Type B pancreatic cell (in vitro differentiated cells): ENCODE measurements at regions not wholly inside any gene's neighbourhood (a gene's known extent, or its start where the extent isn't known, plus 50 kb on each side); places are given as distances from the start of the nearest gene placed in this dataset.

Experiments
- DNase-seq: peaks from one replicate; pipeline ENCODE4 v3.0.0; 2021; ENCODE audit warnings: mixed read lengths; ENCODE audit not compliant: unreplicated experiment; ENCODE audit errors: extremely low spot score
- H3K27ac Mint-ChIP-seq: 2 replicates; pipeline ENCODE4 v1.8.0; 2021; ENCODE audit warnings: mild to moderate bottlenecking, mixed read lengths
- H3K27me3 Mint-ChIP-seq: 2 replicates; pipeline ENCODE4 v1.8.0; 2021; ENCODE audit warnings: mixed read lengths
- H3K36me3 Mint-ChIP-seq: 2 replicates; pipeline ENCODE4 v1.8.0; 2021; ENCODE audit warnings: mixed read lengths
- H3K4me1 Mint-ChIP-seq: one replicate; pipeline ENCODE4 v1.8.0; 2021; ENCODE audit warnings: mixed read lengths; ENCODE audit not compliant: unreplicated experiment
- H3K4me3 Mint-ChIP-seq: 2 replicates; pipeline ENCODE4 v1.8.0; 2021; ENCODE audit warnings: mild to moderate bottlenecking, mixed read lengths
- H3K9me3 Mint-ChIP-seq: 2 replicates; pipeline ENCODE4 v1.8.0; 2021; ENCODE audit warnings: mixed read lengths
- TF ChIP-seq, protein P1 (sequence below): fragments of 200-600 bp; sonication (generic); conservative IDR thresholded peaks from 2 replicates; pipeline ENCODE4 v1.5.0; 2021; ENCODE audit warnings: antibody characterized with exemption, mild to moderate bottlenecking

DNA sequence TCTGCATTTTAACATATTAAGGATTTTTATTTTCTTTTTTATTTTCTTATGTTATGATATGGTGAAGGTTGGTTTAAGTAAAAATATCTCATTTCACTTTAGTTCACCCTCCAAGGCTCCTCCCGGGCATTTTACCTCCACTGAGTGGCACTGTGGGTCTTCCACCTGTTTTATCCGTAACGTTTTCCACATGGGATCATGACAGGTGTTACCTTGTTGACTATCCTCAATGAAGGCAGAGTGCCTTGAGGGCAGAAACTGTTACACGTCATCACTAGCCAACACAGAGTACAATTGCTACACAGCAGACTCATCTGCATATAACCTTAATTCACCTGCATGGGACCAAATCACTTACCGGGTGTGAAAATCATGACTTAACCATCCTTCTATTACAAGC, 105.8 kb downstream of the GEMIN8 start:
- H3K27ac Mint-ChIP-seq = no peak overlapping the region
- TF ChIP-seq, protein P1, sequence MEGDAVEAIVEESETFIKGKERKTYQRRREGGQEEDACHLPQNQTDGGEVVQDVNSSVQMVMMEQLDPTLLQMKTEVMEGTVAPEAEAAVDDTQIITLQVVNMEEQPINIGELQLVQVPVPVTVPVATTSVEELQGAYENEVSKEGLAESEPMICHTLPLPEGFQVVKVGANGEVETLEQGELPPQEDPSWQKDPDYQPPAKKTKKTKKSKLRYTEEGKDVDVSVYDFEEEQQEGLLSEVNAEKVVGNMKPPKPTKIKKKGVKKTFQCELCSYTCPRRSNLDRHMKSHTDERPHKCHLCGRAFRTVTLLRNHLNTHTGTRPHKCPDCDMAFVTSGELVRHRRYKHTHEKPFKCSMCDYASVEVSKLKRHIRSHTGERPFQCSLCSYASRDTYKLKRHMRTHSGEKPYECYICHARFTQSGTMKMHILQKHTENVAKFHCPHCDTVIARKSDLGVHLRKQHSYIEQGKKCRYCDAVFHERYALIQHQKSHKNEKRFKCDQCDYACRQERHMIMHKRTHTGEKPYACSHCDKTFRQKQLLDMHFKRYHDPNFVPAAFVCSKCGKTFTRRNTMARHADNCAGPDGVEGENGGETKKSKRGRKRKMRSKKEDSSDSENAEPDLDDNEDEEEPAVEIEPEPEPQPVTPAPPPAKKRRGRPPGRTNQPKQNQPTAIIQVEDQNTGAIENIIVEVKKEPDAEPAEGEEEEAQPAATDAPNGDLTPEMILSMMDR = no peak
- H3K9me3 Mint-ChIP-seq = no peaks in the 10 kb centered on the region
- no peaks in the 10 kb centered on the region for H3K36me3 Mint-ChIP-seq
- no peak for DNase-seq
- H3K4me1 Mint-ChIP-seq = no peaks in the 10 kb centered on the region
- H3K27me3 Mint-ChIP-seq = no peaks in the 10 kb centered on the region
- no peak overlapping the region for H3K4me3 Mint-ChIP-seq

DNA sequence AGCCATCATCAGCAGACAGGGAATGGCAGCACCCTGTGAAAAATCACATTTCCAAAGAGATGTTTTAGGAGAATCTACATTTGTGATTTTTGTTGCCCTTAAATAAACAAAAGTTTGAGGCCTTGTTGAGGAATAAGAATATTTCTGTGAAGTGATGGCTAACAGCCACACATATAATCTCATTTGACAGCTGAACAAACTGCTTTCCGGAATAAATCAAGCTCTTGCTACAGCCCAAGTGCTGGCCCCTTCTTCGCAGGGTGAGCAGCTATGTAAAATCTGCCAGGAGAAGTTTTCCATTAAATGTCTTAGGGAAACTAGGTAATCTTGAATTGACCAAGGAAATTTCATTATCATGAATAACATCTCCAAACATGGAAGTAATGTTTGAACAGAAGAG, 106.4 kb upstream of the GPM6B start:
- DNase-seq = no peak
- no peaks in the 10 kb centered on the region for H3K36me3 Mint-ChIP-seq
- TF ChIP-seq, protein P1 = no peak
- H3K4me1 Mint-ChIP-seq = no peaks in the 10 kb centered on the region
- H3K4me3 Mint-ChIP-seq = no peak overlapping the region
- no peaks in the 10 kb centered on the region for H3K9me3 Mint-ChIP-seq
- no peak overlapping the region for H3K27ac Mint-ChIP-seq
- H3K27me3 Mint-ChIP-seq = no peaks in the 10 kb centered on the region

DNA sequence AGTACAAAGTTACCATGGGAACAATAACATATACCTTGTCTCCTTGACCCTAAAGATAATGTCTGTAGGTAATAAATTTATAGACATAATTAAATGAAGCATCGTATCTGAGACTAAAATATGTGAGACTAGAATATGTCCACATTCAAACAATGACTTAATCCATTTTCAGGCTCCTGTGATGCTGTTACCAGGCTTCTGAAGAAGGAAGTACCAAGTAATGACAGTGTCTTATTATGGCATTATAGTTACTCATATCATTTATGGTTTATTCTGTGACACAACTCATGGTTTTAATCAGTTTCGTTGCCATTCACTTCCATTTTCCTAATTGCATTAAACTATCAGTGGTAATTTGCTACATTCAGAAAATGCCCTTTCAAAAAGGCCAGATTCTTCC, 100.6 kb upstream of the GPM6B start:
- H3K4me3 Mint-ChIP-seq = no peak overlapping the region
- no peaks in the 10 kb centered on the region for H3K27me3 Mint-ChIP-seq
- TF ChIP-seq, protein P1 = no peak
- no peak overlapping the region for H3K27ac Mint-ChIP-seq
- no peaks in the 10 kb centered on the region for H3K9me3 Mint-ChIP-seq
- no peaks in the 10 kb centered on the region for H3K36me3 Mint-ChIP-seq
- DNase-seq = no peak
- H3K4me1 Mint-ChIP-seq = no peaks in the 10 kb centered on the region

DNA sequence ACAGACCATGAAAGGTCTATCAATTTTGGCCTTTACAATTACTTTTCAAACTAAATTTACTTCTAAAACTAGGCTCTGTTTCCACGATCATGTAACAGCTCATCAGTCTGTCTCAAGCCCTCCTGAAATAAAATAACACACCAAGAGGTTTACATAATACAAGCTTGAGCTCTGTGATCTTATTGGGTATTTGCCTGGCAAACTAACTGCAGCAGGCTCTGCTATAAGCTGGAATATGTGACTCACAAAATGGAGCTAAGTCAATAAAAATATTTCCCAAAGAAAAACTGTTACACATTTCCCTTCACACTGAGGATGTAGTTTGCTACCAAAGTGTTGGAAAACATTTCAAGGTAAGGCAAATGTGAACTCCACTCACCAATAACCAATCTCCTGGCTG, 94.7 kb upstream of the GPM6B start:
- Mint-ChIP-seq H3K27ac (no peak overlapping the region), H3K4me1 (no peaks in the 10 kb centered on the region)
- DNase-seq = no peak

DNA sequence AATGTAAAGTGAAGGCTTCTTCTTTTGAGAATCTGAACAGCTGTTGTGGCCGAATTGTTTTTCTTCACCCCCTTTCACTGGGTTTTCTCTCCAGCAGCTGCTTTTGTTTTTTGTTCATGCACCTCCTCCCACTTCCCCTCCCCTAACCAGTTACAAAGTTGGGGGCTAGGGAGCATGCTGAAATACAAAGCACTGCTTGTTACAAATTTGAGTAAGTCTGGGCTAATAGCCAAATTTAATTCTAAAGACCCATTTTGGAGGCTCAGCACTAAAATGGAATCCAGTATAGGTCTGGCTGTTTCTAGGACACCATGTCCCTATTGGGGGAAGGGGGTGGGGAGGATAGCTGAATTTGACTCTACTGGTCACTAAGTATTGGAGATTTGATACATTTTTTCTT, 89.2 kb upstream of the GPM6B start:
- Mint-ChIP-seq H3K9me3 (no peaks in the 10 kb centered on the region), H3K4me1 (no peaks in the 10 kb centered on the region), H3K4me3 (no peak overlapping the region), H3K27me3 (no peaks in the 10 kb centered on the region), H3K27ac (no peak overlapping the region), H3K36me3 (no peaks in the 10 kb centered on the region)
- DNase-seq = no peak
- TF ChIP-seq, protein P1 = no peak

More for the DNA sequence above, 94.7 kb upstream of the GPM6B start:
- H3K9me3 Mint-ChIP-seq = no peaks in the 10 kb centered on the region
- no peaks in the 10 kb centered on the region for H3K27me3 Mint-ChIP-seq
- H3K36me3 Mint-ChIP-seq = no peaks in the 10 kb centered on the region
- H3K4me3 Mint-ChIP-seq = no peak overlapping the region
- TF ChIP-seq, protein P1 = no peak

DNA sequence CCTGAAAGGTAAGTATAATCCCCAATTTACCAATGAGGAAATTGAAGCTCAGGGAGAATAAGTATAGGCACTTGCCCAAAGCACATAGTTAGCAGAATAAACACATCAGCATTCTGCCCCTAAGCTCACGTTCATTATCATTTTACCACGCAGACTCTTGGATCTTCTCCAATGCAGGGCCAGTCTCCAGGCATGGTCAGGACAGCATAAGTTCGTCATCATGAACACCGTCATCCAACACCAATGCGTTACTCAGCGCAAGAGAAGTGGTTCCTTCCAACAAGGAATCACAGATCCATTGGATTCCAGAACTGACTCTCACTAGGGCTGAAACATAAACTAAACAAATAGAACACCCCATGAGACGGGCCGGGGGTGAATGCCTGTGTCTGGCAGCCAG, 86.5 kb upstream of the GPM6B start:
- Mint-ChIP-seq H3K27ac (no peak overlapping the region), H3K9me3 (no peaks in the 10 kb centered on the region), H3K27me3 (peaks cover 3% of the 10 kb centered on the region), H3K36me3 (no peaks in the 10 kb centered on the region), H3K4me1 (no peaks in the 10 kb centered on the region), H3K4me3 (no peak overlapping the region)
- TF ChIP-seq, protein P1 = no peak
- DNase-seq = no peak
